ENCODE measurements at regions not wholly inside any gene's neighbourhood (a gene's known extent, or its start where the extent isn't known, plus 50 kb on each side); places are given as distances from the start of the nearest gene placed in this dataset.

- no peak for DNase-seq (ENCODE audit: low spot score)
These were observed 81.1 kb upstream of the RFX8 start for GRCh38 chr2:101556033-101556459.

- DNase-seq (ENCODE audit: low spot score), result no peak
These were observed 76.5 kb upstream of the RFX8 start for GRCh38 chr2:101551336-101551888.

GRCh38 chr2:101550555-101550954 is 75.6 kb upstream of the RFX8 start:
- no peak for DNase-seq (ENCODE audit: low spot score)

GRCh38 chr2:101549371-101549770 is 74.5 kb upstream of the RFX8 start:
- DNase-seq (ENCODE audit: low spot score), result no peak

- DNase-seq (ENCODE audit: low spot score), result no peak
These were observed 71.6 kb upstream of the RFX8 start for GRCh38 chr2:101546376-101547058.

- no peak for DNase-seq (ENCODE audit: low spot score)
These were observed 71.0 kb upstream of the RFX8 start for GRCh38 chr2:101545950-101546349.

- no peak for DNase-seq (ENCODE audit: low spot score)
These were observed 65.6 kb upstream of the RFX8 start for GRCh38 chr2:101540518-101540917.

GRCh38 chr2:101538076-101538475 is 63.2 kb upstream of the RFX8 start:
- DNase-seq (ENCODE audit: low spot score), result no peak

GRCh38 chr2:101534149-101534611 is 59.3 kb upstream of the RFX8 start:
- DNase-seq (ENCODE audit: low spot score), result no peak

GRCh38 chr2:101533561-101534148 is 58.7 kb upstream of the RFX8 start:
- no peak for DNase-seq (ENCODE audit: low spot score)

- no peak for DNase-seq (ENCODE audit: low spot score)
These were observed 53.6 kb upstream of the RFX8 start for GRCh38 chr2:101528501-101528900.

- no peak for DNase-seq (ENCODE audit: low spot score)
These were observed 50.0 kb upstream of the RFX8 start for GRCh38 chr2:101524806-101525430.

All from germinal center (tissue), 1 donor.